Astrocyte (in vitro differentiated cells and primary cell): ENCODE measurements at regions not wholly inside any gene's neighbourhood (a gene's known extent, or its start where the extent isn't known, plus 50 kb on each side); places are given as distances from the start of the nearest gene placed in this dataset.

ENCODE experiments used
- EZH2 ChIP-seq: IDR thresholded peaks from 2 replicates; pipeline ENCODE4 v1.6.1; 2012; ENCODE audit warnings: mild to moderate bottlenecking, low read length, inconsistent platforms; ENCODE audit not compliant: insufficient read depth
- TF ChIP-seq, protein P1 (sequence below): IDR thresholded peaks from 2 replicates; pipeline ENCODE4 v1.5.1; 2011; ENCODE audit warnings: low read depth, mild to moderate bottlenecking, inconsistent platforms, low read length, moderate library complexity; ENCODE audit not compliant: insufficient read depth

DNA sequence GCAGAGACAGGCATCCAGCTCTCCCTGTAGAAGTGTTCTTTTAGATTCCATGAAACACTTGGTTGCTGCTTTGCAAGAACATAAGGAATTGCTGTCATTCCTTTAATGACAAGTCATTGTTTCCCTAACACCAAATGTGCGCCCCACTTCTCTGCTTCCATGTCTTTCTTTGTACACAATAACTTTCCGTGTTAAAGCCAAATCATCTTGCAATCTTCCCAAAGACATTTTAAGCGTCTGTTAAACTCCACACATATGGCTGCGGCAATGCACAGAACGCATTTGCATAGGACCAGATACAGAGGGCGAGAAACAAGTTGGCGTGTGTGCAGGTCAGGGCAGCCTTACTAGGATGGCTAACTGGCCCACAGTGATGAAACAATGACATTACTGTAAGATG, 399.3 kb upstream of the PRKCQ start:
- TF ChIP-seq, protein P1, sequence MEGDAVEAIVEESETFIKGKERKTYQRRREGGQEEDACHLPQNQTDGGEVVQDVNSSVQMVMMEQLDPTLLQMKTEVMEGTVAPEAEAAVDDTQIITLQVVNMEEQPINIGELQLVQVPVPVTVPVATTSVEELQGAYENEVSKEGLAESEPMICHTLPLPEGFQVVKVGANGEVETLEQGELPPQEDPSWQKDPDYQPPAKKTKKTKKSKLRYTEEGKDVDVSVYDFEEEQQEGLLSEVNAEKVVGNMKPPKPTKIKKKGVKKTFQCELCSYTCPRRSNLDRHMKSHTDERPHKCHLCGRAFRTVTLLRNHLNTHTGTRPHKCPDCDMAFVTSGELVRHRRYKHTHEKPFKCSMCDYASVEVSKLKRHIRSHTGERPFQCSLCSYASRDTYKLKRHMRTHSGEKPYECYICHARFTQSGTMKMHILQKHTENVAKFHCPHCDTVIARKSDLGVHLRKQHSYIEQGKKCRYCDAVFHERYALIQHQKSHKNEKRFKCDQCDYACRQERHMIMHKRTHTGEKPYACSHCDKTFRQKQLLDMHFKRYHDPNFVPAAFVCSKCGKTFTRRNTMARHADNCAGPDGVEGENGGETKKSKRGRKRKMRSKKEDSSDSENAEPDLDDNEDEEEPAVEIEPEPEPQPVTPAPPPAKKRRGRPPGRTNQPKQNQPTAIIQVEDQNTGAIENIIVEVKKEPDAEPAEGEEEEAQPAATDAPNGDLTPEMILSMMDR: no peak
- no peak for TF ChIP-seq EZH2
